GM03348 (cell line): ENCODE measurements at regions not wholly inside any gene's neighbourhood (a gene's known extent, or its start where the extent isn't known, plus 50 kb on each side); places are given as distances from the start of the nearest gene placed in this dataset.
"Not testable (repeated sequence)": the region's sequence is repeated elsewhere in the genome, so short reads cannot be mapped to it uniquely, and the experiment has no call there.

Experiments
- DNase-seq: peaks from one replicate; pipeline ENCODE4 v3.0.0; 2012; ENCODE audit warnings: low spot score

GRCh38 chrY:19055232-19056137 lies 281.9 kb upstream of the HSFY2 start:
- DNase-seq = no peak

GRCh38 chrY:19053806-19054205 lies 280.3 kb upstream of the HSFY2 start:
- DNase-seq = no peak

- no peak for DNase-seq
Measured at GRCh38 chrY:19051021-19051420, 277.5 kb upstream of the HSFY2 start.

DNA sequence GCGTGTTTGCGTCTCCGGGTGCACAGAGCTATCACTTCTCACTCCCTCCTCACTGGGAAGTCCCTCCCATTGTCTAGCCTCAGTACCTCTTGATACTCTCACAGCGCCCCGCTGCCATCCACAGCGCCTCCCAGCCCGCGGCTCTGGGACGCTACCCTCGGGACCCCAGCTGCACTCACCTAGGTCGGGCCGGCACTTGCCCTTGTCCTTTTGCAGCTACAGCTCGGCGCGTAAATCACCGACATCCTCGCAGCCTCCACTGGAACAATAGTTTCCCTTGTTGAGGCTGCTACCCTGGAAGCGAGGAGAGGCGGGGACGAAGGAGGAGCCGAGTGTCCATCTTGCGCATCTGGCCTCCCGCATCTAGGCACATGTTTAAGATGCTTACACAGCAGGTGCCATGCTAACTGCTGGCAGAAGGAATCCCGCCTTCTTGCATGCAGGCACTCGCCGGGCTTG lies 269.5 kb upstream of the HSFY2 start:
- DNase-seq = no peak

GRCh38 chrY:19042306-19042958 lies 268.9 kb upstream of the HSFY2 start:
- DNase-seq = no peak

- DNase-seq = no peak
Measured at GRCh38 chrY:19026631-19027030, 253.1 kb upstream of the HSFY2 start.

DNA sequence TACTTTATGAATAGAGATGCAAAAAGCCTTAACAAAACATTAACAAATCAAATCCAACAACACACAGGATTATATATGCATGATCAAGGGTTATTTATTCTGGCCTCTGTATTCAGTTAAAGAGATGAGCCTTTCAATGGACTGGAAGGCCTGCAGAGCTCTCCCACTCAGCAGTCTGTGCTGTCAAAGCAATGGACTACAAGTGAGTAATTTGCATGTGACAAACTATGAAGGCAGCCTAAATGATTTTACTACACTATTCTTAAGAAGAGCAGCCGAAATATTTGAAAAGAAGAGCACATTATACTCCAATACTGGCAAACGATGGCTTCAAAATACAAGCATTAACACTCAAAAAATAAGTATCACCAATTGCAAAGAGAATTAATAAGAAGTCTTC lies 250.4 kb upstream of the HSFY2 start:
- DNase-seq = no peak

GRCh38 chrY:19020193-19020592 lies 246.7 kb upstream of the HSFY2 start:
- no peak for DNase-seq

DNA sequence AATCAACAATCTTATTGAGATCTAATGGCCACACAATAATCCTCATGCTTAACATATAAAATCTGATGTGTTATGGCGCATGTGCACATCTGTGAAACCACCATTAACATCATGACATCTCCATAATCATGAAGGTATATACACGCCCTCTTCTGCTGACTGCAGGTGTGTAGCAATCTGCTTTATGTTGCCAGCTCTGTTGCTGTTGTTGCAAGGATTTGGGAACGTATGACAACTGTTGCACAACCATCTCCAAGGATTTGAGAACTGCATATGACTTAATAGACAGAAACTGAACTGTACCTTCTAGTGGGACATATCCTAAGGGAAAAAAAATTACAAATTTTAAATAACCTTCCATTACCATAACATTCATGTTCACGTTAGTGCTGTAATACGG lies 243.5 kb upstream of the HSFY2 start:
- DNase-seq = no peak

GRCh38 chrY:19015854-19016253 lies 242.3 kb upstream of the HSFY2 start:
- DNase-seq = no peak

- no peak for DNase-seq
Measured at GRCh38 chrY:19015213-19015612, 241.7 kb upstream of the HSFY2 start.

DNA sequence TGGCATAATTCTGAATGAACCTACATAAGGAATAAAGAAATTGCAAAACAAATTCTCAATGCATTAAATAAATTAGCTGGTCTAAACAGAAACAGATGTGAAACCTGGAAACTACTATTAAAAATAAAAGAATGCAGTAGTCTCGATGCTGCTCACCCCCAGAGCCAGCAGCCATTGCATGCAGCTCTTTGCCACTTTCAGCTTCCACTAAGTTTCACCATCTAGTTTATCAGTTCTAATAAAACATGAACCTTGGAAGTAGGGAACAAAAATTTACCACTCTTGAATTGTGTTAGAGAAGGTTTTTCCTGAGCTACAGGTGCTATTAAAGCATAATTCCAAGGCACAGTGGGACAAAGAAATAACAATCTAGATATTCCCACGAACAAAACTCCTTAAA lies 239.4 kb upstream of the HSFY2 start:
- DNase-seq = peak; percentile 26

DNA sequence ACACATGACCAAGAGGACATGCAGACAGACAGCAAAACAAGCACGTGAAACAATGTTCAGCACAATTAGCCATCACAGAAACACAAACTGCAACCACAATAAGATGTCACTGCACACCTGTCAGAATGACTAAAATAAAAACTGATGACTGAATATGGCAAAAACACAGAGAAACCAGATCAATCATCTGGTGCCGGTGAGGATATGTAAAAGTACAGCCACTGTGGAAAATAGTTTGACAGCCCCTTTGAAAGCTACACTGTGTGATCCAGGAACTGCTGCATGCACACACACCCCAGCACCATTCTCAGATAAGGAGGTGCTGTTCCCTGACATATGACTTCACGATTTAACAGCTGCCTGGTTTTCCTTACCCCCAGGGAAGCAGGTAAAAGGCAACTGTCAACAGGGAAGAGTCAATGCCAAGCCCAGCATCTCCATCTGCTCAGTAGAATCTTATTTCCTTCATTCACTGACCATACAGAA lies 238.1 kb upstream of the HSFY2 start:
- DNase-seq = no peak

- no peak for DNase-seq
Measured at GRCh38 chrY:19006234-19006633, 232.7 kb upstream of the HSFY2 start.

DNA sequence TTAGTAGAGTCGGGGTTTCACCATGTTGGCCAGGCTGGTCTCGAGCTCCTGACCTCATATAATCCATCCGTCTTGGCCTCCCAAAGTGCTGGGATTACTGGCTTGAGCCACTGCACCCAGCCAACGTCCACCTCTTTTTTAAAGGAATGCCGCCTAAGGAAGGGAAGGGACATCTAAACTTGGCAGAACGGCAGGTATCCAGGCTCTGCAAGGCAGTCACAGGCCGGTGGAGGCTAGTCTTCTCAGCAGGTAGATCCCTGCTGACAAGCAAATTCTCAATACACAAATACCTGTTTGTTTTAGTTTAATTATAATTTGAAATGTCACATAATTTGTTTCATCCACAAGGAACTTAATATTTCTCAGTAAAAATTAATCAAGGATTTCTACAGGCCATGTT lies 232.0 kb upstream of the HSFY2 start:
- no peak for DNase-seq

- no peak for DNase-seq
Measured at GRCh38 chrY:18997635-18998240, 224.2 kb upstream of the HSFY2 start.

DNA sequence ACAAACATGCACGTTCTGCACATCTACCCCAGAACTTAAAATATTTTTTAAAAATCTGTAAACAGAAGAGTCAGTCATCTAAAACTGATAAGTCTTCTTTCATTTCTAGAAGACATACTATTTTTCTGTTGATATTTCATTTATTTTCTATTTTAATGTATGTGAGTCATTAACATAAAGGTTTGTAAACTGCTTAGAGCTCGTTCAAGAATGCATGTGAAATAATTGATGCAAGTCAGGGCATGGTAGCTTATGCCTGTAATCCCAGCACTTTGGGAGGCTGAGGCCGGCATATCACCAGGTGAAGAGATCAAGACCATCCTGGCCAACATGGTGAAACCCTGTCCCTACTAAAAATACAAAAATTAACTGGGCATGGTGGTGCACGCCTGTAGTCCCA lies 219.9 kb upstream of the HSFY2 start:
- DNase-seq = no peak

- DNase-seq = not testable (repeated sequence)
Measured at GRCh38 chrY:18992684-18993083, 219.1 kb upstream of the HSFY2 start.

- no peak for DNase-seq
Measured at GRCh38 chrY:18989356-18989755, 215.8 kb upstream of the HSFY2 start.

DNA sequence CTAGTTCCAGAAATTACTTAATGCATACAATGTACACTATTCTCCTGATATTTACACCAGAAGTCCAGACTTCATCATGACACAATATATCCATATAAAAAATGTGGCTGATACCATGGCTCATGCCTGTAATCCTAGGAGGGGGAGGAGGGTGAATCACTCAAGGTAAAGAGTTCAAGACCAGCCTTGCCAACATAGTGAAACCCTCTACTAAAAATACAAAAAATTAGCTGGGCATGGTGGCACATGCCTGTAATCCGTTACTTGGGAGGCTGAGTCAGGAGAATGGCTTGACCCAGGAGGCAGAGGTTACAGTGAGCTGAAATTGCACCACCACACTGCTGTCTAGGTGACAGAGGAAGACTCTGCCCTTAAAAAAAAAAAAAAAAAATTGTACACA lies 192.5 kb upstream of the HSFY2 start:
- DNase-seq = no peak

- DNase-seq = no peak
Measured at GRCh38 chrY:18958846-18959245, 185.3 kb upstream of the HSFY2 start.

DNA sequence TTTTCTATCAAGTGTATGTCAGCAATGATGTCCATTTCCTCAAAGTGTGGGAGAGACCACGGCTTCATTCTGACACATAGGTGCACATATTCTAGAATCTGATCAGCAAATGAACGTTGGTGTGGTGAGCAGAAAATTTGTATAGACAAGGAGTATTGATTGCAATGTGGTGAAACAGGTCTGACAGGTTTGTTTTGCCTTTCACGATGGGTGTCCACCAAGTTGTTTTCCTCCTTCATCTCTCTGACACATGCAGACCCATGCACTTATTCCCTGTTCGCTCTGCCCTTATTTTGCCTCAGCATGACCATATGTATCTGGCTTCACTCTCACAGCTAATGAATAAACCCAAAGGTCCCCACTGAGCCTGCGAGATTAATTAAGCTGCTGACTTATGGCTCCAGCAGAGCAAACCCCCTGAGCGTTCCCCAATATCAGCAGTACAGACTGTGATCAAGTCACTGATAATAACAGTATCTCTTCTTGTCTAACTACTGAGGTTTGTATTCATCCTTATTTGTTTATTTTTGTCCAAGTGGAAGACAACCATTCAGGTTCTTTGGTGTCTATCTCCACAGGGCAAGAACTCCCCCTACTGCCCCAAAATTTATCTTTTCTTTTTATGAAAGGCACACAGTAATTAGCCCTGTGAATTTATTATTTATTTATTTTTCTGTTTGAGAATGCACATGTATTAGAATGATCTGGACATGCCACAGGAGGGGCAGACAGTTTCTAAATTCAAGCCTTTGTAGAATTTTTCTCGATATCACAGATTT lies 178.3 kb upstream of the HSFY2 start:
- DNase-seq = no peak
